ENCODE measurements at regions not wholly inside any gene's neighbourhood (a gene's known extent, or its start where the extent isn't known, plus 50 kb on each side); places are given as distances from the start of the nearest gene placed in this dataset.

DNA sequence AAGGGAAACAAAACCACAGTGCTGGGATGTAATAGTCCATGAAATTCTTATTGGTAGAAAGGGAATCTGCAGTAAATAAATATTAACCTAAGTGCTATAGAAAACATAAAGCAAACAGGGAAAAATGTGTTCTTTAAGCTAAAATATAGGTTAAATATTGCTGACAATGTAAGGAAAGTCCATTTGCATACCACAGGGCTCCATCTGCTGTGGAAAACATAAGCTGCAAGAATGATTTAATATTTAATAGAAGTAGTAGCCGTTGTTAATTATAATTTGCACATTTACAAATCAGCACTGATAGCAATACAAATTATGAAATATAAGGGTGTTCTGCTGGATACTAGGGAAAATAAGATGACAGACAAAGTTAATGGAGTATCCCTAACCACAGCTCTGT is 444.9 kb upstream of the PKN2 start:
- H3K4me1 ChIP-seq (ENCODE audit: control insufficient read depth in 3 of 3, insufficient read depth in 2 of 3, low read depth in 1 of 3, low read length in 2 of 3): no peaks in the 10 kb centered on the region
- H3K27me3 ChIP-seq (ENCODE audit: control insufficient read depth in 3 of 3, insufficient read depth in 3 of 3, low read length in 3 of 3): no peaks in the 10 kb centered on the region
- no peaks in the 10 kb centered on the region for H3K36me3 ChIP-seq (ENCODE audit: control insufficient read depth in 3 of 3, insufficient read depth in 2 of 3, low read depth in 1 of 3, low read length in 3 of 3)
- 13 to 56% (median 32%) methylated on average over 1 of the region's 1 CpG for WGBS, 3 donors
- H3K9me3 ChIP-seq (ENCODE audit: control insufficient read depth in 2 of 2, insufficient read depth in 1 of 2, low read depth in 1 of 2, low read length in 1 of 2): peaks cover 0 to 10% of the 10 kb centered on the region in 2 donors
- no peak overlapping the region for H3K4me3 ChIP-seq (ENCODE audit: low read depth in 1 of 3, low read length in 3 of 3)
- H3K27ac ChIP-seq (ENCODE audit: low read depth in 1 of 3, low read length in 2 of 3): no peak overlapping the region
- DNase-seq (no peak), FAIRE-seq (no peak)

GRCh38 chr1:88247666-88248065 is 436.4 kb upstream of the PKN2 start:
- FAIRE-seq (no peak), DNase-seq (no peak)
- Histone ChIP-seq H3K27ac (ENCODE audit: low read depth in 1 of 3, low read length in 2 of 3) (no peak overlapping the region), H3K4me1 (ENCODE audit: control insufficient read depth in 3 of 3, insufficient read depth in 2 of 3, low read depth in 1 of 3, low read length in 2 of 3) (no peaks in the 10 kb centered on the region), H3K9me3 (ENCODE audit: control insufficient read depth in 2 of 2, insufficient read depth in 1 of 2, low read depth in 1 of 2, low read length in 1 of 2) (peaks cover 0 to 3% of the 10 kb centered on the region in 2 donors), H3K4me3 (ENCODE audit: low read depth in 1 of 3, low read length in 3 of 3) (no peak overlapping the region), H3K36me3 (ENCODE audit: control insufficient read depth in 3 of 3, insufficient read depth in 2 of 3, low read depth in 1 of 3, low read length in 3 of 3) (no peaks in the 10 kb centered on the region), H3K27me3 (ENCODE audit: control insufficient read depth in 3 of 3, insufficient read depth in 3 of 3, low read length in 3 of 3) (no peaks in the 10 kb centered on the region)

- H3K27ac ChIP-seq (ENCODE audit: low read depth in 1 of 3, low read length in 2 of 3): no peak overlapping the region
- DNase-seq (no peak), FAIRE-seq (no peak)
- H3K4me3 ChIP-seq (ENCODE audit: low read depth in 1 of 3, low read length in 3 of 3): no peak overlapping the region
- H3K9me3 ChIP-seq (ENCODE audit: control insufficient read depth in 2 of 2, insufficient read depth in 1 of 2, low read depth in 1 of 2, low read length in 1 of 2): no peaks in the 10 kb centered on the region
- H3K36me3 ChIP-seq (ENCODE audit: control insufficient read depth in 3 of 3, insufficient read depth in 2 of 3, low read depth in 1 of 3, low read length in 3 of 3): no peaks in the 10 kb centered on the region
- no peaks in the 10 kb centered on the region for H3K27me3 ChIP-seq (ENCODE audit: control insufficient read depth in 3 of 3, insufficient read depth in 3 of 3, low read length in 3 of 3)
- H3K4me1 ChIP-seq (ENCODE audit: control insufficient read depth in 3 of 3, insufficient read depth in 2 of 3, low read depth in 1 of 3, low read length in 2 of 3): no peaks in the 10 kb centered on the region
Observed at GRCh38 chr1:88250915-88251314, 433.2 kb upstream of the PKN2 start.

GRCh38 chr1:88252745-88253144 is 431.3 kb upstream of the PKN2 start:
- Histone ChIP-seq H3K4me1 (ENCODE audit: control insufficient read depth in 3 of 3, insufficient read depth in 2 of 3, low read depth in 1 of 3, low read length in 2 of 3) (no peaks in the 10 kb centered on the region), H3K4me3 (ENCODE audit: low read depth in 1 of 3, low read length in 3 of 3) (no peak overlapping the region), H3K9me3 (ENCODE audit: control insufficient read depth in 2 of 2, insufficient read depth in 1 of 2, low read depth in 1 of 2, low read length in 1 of 2) (no peaks in the 10 kb centered on the region), H3K36me3 (ENCODE audit: control insufficient read depth in 3 of 3, insufficient read depth in 2 of 3, low read depth in 1 of 3, low read length in 3 of 3) (no peaks in the 10 kb centered on the region), H3K27ac (ENCODE audit: low read depth in 1 of 3, low read length in 2 of 3) (no peak overlapping the region), H3K27me3 (ENCODE audit: control insufficient read depth in 3 of 3, insufficient read depth in 3 of 3, low read length in 3 of 3) (no peaks in the 10 kb centered on the region)
- DNase-seq: no peak
- FAIRE-seq: no peak

- WGBS, 3 donors: 43 to 65% (median 62%) methylated on average over 1 of the region's 1 CpG
- no peaks in the 10 kb centered on the region for H3K27me3 ChIP-seq (ENCODE audit: control insufficient read depth in 3 of 3, insufficient read depth in 3 of 3, low read length in 3 of 3)
- no peak overlapping the region for H3K4me3 ChIP-seq (ENCODE audit: low read depth in 1 of 3, low read length in 3 of 3)
- FAIRE-seq (no peak), DNase-seq (no peak)
- H3K9me3 ChIP-seq (ENCODE audit: control insufficient read depth in 2 of 2, insufficient read depth in 1 of 2, low read depth in 1 of 2, low read length in 1 of 2): no peaks in the 10 kb centered on the region
- H3K27ac ChIP-seq (ENCODE audit: low read depth in 1 of 3, low read length in 2 of 3): no peak overlapping the region
- H3K36me3 ChIP-seq (ENCODE audit: control insufficient read depth in 3 of 3, insufficient read depth in 2 of 3, low read depth in 1 of 3, low read length in 3 of 3): no peaks in the 10 kb centered on the region
- H3K4me1 ChIP-seq (ENCODE audit: control insufficient read depth in 3 of 3, insufficient read depth in 2 of 3, low read depth in 1 of 3, low read length in 2 of 3): no peaks in the 10 kb centered on the region
Observed at GRCh38 chr1:88265606-88266005, 418.5 kb upstream of the PKN2 start.

DNA sequence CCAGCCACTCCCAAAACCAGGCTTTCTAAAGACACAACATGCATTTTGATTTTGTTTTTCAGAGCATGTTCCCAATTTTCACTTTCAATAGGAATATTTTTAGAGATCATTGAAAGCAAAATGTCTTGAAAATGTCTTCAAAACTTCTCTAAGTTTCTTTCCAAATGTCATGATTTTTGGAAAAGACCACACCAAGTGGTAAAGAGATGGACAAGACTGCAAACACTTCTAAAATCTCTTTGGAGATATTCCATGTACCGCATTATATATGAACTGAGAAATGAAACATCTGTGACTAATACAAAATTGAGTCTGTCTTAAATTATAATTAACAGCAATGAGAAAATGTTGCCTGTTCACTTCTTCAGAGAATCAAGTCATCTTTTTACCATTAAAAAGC is 418.0 kb upstream of the PKN2 start:
- no peaks in the 10 kb centered on the region for H3K4me1 ChIP-seq (ENCODE audit: control insufficient read depth in 3 of 3, insufficient read depth in 2 of 3, low read depth in 1 of 3, low read length in 2 of 3)
- FAIRE-seq (no peak), DNase-seq (no peak)
- no peaks in the 10 kb centered on the region for H3K36me3 ChIP-seq (ENCODE audit: control insufficient read depth in 3 of 3, insufficient read depth in 2 of 3, low read depth in 1 of 3, low read length in 3 of 3)
- H3K27ac ChIP-seq (ENCODE audit: low read depth in 1 of 3, low read length in 2 of 3): no peak overlapping the region
- 74 to 94% (median 92%) methylated on average over 1 of the region's 1 CpG for WGBS, 3 donors
- no peaks in the 10 kb centered on the region for H3K9me3 ChIP-seq (ENCODE audit: control insufficient read depth in 2 of 2, insufficient read depth in 1 of 2, low read depth in 1 of 2, low read length in 1 of 2)
- no peaks in the 10 kb centered on the region for H3K27me3 ChIP-seq (ENCODE audit: control insufficient read depth in 3 of 3, insufficient read depth in 3 of 3, low read length in 3 of 3)
- no peak overlapping the region for H3K4me3 ChIP-seq (ENCODE audit: low read depth in 1 of 3, low read length in 3 of 3)

GRCh38 chr1:88272216-88272615 is 411.9 kb upstream of the PKN2 start:
- WGBS, 3 donors: 97% methylated on average over 5 of the region's 5 CpGs
- Histone ChIP-seq H3K9me3 (ENCODE audit: control insufficient read depth in 2 of 2, insufficient read depth in 1 of 2, low read depth in 1 of 2, low read length in 1 of 2) (no peaks in the 10 kb centered on the region), H3K27ac (ENCODE audit: low read depth in 1 of 3, low read length in 2 of 3) (no peak overlapping the region), H3K27me3 (ENCODE audit: control insufficient read depth in 3 of 3, insufficient read depth in 3 of 3, low read length in 3 of 3) (no peaks in the 10 kb centered on the region), H3K4me3 (ENCODE audit: low read depth in 1 of 3, low read length in 3 of 3) (no peak overlapping the region), H3K4me1 (ENCODE audit: control insufficient read depth in 3 of 3, insufficient read depth in 2 of 3, low read depth in 1 of 3, low read length in 2 of 3) (peaks cover 0 to 4% (median 0%) of the 10 kb centered on the region in 3 donors), H3K36me3 (ENCODE audit: control insufficient read depth in 3 of 3, insufficient read depth in 2 of 3, low read depth in 1 of 3, low read length in 3 of 3) (no peaks in the 10 kb centered on the region)
- DNase-seq: no peak
- FAIRE-seq: no peak

- H3K4me1 ChIP-seq (ENCODE audit: control insufficient read depth in 3 of 3, insufficient read depth in 2 of 3, low read depth in 1 of 3, low read length in 2 of 3): peaks cover 0 to 4% (median 0%) of the 10 kb centered on the region in 3 donors
- H3K27me3 ChIP-seq (ENCODE audit: control insufficient read depth in 3 of 3, insufficient read depth in 3 of 3, low read length in 3 of 3): no peaks in the 10 kb centered on the region
- H3K27ac ChIP-seq (ENCODE audit: low read depth in 1 of 3, low read length in 2 of 3): no peak overlapping the region
- no peak for FAIRE-seq
- H3K36me3 ChIP-seq (ENCODE audit: control insufficient read depth in 3 of 3, insufficient read depth in 2 of 3, low read depth in 1 of 3, low read length in 3 of 3): no peaks in the 10 kb centered on the region
- peaks cover 0 to 10% of the 10 kb centered on the region in 2 donors for H3K9me3 ChIP-seq (ENCODE audit: control insufficient read depth in 2 of 2, insufficient read depth in 1 of 2, low read depth in 1 of 2, low read length in 1 of 2)
- no peak overlapping the region for H3K4me3 ChIP-seq (ENCODE audit: low read depth in 1 of 3, low read length in 3 of 3)
- WGBS, 3 donors: 43 to 71% (median 64%) methylated on average over 1 of the region's 1 CpG
- DNase-seq: peak in 1 of 2 donors; percentile 11
Observed at GRCh38 chr1:88274431-88274830, 409.6 kb upstream of the PKN2 start.

GRCh38 chr1:88275259-88275862 is 408.7 kb upstream of the PKN2 start:
- Histone ChIP-seq H3K9me3 (ENCODE audit: control insufficient read depth in 2 of 2, insufficient read depth in 1 of 2, low read depth in 1 of 2, low read length in 1 of 2) (peaks cover 0 to 10% of the 10 kb centered on the region in 2 donors), H3K4me1 (ENCODE audit: control insufficient read depth in 3 of 3, insufficient read depth in 2 of 3, low read depth in 1 of 3, low read length in 2 of 3) (peaks cover 0 to 4% (median 0%) of the 10 kb centered on the region in 3 donors), H3K4me3 (ENCODE audit: low read depth in 1 of 3, low read length in 3 of 3) (no peak overlapping the region), H3K36me3 (ENCODE audit: control insufficient read depth in 3 of 3, insufficient read depth in 2 of 3, low read depth in 1 of 3, low read length in 3 of 3) (no peaks in the 10 kb centered on the region), H3K27me3 (ENCODE audit: control insufficient read depth in 3 of 3, insufficient read depth in 3 of 3, low read length in 3 of 3) (no peaks in the 10 kb centered on the region), H3K27ac (ENCODE audit: low read depth in 1 of 3, low read length in 2 of 3) (no peak overlapping the region)
- FAIRE-seq: no peak
- DNase-seq: no peak
- 81 to 85% (median 82%) methylated on average over 3 of the region's 3 CpGs for WGBS, 3 donors

Measured in small intestine (tissue), 7 donors.